Activated CD8-positive, alpha-beta memory T cell treated with anti-CD3 and anti-CD28 coated beads for 24 hours (primary cell): ENCODE measurements at regions not wholly inside any gene's neighbourhood (a gene's known extent, or its start where the extent isn't known, plus 50 kb on each side); places are given as distances from the start of the nearest gene placed in this dataset.

ENCODE experiments used
- DNase-seq: peaks from one replicate; pipeline ENCODE4 v3.0.0-alpha.2; 2020

DNA sequence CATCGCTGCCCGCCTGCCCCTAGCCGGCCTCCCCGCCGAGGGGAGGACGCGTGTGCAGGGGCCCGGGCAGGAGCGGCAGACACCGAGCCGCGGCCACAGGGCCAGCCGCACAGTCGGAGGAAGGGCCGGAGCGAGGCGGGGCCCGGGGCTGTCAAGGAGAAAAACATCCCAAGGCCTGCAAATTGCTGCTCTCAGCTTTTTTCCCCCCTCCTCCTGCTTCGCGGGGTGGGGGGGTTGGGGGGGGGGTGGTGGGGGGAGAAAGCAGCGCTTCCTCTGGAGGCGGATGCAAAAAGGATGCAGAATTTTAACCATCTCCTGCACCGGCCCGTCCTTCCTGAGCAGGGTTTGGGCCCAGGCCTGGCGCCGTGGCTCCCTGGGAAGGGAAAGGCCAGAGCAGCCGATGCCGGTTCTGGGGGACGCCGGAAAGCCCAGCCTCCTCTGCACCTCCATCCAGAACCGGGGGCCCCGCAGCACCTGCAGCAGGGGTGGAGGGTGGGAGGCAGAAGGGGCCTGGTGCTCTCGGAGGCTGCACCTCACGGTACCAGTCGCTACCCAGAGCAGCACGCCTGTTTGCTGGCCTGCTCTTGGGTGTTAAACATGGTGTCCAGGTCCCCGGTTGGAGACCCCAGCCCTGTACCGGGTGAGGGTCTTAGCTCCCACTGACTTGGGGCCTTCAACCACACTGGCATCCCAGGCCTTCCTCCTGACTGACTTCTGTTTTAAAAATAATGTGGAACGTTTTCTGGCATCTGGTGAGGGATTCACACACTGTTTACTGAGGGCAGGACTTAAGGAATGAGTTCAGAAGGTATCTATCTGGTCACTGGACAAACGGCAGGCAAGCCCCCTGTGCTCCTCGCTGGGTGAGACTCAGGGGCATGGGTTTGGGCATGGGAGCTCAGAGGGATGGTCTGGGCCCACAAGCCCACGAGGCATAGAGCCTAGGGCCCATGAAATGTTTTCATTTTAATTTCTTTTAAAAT lies 77.4 kb upstream of the WNT7B start:
- DNase-seq: peak; percentile 76

DNA sequence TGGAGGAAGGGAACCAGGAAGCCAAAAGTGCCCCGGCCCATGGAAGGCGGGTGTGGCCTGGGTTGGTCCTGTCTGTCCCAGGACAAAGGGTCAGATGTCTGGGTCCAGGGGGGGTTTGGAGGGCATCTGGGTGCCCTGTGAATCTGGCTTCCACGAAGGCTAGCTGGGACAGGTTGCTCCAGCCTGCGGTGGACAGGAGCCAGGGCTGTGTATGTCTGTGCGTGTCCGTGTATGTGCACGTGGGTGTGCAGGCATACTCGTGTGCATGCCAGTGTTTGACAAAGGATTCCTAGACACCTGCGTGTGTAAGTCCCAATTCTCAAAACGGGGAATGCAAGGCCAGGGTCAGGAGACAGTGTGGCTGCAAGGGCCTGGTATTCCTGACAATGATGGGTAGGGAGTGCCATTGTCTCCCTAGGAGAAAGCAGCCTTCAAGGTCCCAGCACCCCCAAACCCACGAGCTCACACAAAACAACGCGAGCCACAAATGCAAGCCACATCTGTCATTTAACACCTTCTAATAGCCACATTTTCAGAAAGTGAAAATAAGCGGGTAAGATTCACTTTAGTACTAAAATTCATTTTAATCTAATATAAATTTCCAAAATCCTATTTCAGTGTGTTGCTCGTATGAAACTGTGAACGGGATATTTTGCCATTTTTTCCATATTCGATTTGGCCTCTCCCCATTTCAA lies 78.4 kb upstream of the WNT7B start:
- no peak for DNase-seq

DNA sequence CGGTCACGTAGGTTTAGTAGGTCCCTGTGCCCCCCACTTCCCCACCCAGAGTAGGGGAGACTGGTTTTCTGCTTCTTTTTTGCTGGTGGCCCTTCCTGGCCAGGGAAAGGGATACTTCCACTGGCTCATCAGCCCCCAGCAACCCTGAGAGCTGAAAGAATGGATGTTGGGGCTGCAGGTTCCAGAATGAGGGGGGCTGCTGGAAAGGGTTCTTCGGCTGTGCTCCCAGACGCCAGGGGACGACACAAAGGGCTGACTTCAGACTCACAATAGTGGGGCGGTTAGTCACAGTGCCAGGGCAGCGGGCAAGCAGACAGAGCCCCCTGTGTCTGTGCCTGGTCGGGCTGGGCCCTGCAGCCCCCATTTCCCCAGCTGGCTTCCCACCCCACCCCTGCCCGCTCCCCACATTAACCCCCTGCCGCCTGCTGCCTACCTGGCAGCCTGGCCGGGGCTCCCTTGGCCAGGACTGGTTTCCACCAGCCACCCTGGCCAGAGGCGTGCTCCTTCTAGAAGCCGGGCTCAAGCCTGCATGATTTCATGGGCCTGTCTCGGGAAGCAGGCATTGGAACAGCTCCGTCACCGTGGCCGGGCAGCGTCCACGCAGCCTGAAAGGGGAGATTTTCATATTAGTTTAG lies 79.1 kb upstream of the WNT7B start:
- no peak for DNase-seq

DNA sequence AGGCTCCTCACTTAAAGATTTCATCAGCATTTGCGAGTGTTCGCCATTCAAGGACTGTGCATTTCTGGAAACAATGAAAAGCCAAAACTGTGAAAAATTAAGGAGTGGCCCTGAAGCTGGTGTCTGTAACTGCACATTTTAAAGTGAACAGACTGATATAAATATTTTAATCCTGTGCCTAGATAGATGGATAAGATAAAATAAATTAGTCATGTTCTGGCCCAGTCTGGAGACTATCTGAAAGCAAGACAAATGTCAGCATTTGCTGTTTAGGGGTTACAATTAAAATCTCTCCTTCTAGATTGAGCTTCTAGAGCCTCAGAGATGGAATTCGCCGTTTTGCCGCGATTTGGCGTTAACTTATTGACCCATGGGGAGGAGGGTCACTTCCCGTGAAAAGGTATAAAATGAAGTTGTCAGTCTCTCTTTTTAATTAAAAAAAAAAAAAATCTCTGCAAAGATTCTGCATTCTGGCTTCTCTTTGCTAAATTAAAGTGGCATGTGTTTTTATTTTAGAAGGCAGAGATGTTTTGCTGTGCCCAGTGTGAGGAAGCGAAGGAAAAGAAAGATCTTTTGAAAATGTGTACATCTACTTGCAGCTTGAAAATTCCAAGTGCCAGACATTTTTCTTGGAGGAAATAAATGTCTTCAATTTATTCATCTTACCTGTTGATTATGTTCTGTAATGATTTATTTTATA lies 79.7 kb upstream of the WNT7B start:
- no peak for DNase-seq

DNA sequence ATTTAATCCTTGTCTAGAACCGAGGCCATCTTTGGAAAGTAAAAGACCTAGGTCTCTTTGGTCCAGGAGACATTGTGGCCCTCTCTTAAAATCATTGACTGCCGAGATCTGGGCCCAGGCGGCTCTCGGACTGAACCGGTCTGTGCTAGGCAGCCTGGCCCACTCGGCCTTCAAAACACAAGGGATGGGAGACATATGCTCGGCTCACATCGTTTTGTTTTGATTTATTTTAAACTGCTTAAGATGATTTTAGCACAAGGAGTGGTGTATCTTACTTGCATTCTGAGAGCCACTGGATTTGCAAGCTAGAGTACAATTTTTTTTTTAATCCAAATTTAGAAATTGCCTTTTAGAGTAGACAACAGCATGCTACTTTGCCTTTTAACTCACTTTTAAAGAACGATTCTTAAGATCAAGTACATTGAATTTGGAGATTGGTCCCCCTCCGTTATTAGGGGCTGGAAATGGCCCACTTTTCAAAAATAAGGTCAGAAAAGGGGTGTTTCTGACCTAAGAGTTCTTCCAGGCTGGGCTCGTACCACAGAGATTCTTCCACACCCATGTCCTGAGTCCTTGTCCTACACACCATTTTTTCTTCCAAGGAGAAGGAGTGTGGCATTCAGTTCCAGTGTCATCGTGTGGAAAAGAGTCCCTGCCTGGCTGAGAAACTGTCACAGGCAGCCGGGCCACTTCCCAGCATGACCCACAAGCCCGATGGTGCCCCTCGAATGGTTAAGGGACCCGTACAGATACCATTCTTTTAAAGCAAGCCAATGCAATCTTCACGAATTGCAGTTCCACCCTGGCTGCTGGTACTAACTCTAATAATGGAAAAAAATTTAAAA lies 80.5 kb upstream of the WNT7B start:
- DNase-seq: peak; percentile 15

DNA sequence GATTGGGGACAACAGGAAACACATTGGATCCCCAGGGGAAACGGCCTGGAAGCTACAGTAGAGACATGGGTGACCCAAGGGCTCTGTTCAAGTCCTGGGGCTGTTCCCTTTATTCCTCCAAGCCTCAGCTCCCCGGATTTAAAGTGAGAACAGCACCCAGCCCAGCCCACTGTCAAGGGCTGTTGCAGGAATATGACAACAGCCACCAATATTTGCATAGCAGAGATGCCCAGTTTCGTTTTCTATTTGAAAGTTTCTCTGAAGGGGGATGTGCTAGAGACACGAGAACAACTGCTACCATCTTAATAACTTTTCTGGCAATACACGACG lies 81.1 kb upstream of the WNT7B start:
- DNase-seq: peak; percentile 56

GRCh38 chr22:46058591-46059519 lies 81.9 kb upstream of the WNT7B start:
- peak; percentile 54 for DNase-seq

- no peak for DNase-seq
Observed at GRCh38 chr22:46060292-46061123, 83.5 kb upstream of the WNT7B start.

DNA sequence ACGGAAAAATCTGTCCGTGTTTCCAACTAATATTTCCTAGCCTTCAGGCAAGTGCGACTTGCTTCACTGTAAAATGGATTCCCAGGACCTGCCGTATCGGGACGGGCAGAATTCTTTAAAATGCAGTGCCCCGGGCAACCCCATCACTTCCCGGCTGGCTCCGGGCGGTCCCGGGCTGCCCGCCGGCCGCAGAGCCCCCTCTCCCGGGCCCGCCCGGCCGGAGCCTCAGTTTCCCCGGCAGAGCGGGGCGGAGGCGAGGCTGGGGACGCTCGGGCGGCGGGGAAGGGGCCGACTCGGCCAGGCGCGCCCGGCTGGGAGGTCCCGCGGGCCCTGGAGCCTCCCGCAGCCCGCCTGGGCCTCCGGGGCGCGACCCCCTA lies 84.2 kb upstream of the WNT7B start:
- no peak for DNase-seq

DNA sequence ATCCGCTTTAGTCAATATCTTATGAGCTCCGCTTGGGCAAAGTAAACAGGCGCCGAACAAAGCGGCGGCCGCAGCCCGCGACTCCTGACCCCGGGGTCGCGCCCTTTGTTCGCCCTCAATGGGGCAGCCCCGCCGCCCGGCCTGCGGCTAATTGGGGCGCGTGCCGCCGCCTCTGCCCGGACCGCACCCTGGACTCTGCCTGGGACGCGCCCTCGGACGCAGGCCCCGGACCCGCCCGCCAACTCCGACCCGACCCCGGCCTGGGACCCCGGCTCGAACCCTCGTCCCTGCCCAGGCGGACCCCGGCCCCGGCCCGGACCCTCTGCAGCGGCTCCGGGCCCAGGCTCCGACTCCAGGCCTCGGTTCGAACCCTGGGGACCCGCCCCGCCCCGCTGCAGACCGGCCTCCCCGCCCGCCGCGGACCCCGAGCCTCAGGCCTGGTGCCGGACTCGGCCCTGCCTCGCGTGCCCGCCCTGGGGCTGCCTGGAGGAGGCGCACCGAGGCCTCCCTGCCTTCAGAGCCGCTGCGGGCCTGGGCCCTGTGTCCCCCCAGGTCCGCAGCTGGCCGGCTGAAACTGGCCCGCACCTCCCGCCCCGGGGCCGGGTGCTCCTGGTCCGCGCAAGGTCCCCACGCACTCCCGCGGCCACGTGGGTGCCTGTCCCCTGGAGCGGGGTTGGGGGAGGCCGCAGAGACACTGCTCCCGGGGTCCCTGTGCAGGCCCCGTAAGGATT lies 84.7 kb upstream of the WNT7B start:
- no peak for DNase-seq

DNA sequence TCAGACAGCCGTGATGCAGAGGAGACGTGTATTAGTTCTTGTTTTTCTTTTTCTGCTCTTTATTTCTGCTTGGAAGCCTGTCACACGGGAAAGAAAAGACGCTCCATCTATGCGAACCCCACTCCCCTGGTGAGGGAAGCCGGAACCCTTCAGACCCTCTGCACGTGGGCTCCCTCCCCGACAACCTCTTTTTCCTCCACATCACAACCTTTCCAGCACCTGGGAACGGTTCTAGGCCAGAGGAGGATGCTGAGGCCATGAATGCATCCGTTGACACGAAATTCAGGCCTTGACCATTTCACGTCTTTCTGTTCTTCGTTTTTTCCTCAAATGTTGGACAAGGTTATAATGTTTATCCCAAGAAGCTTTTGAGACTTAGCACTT lies 85.3 kb upstream of the WNT7B start:
- no peak for DNase-seq

- no peak for DNase-seq
Observed at GRCh38 chr22:46062971-46063631, 86.1 kb upstream of the WNT7B start.

- no peak for DNase-seq
Observed at GRCh38 chr22:46063846-46064227, 86.5 kb upstream of the PPARA start.

GRCh38 chr22:46064228-46064965 lies 85.9 kb upstream of the PPARA start:
- DNase-seq: no peak

GRCh38 chr22:46064966-46065666 lies 85.2 kb upstream of the PPARA start:
- no peak for DNase-seq

DNA sequence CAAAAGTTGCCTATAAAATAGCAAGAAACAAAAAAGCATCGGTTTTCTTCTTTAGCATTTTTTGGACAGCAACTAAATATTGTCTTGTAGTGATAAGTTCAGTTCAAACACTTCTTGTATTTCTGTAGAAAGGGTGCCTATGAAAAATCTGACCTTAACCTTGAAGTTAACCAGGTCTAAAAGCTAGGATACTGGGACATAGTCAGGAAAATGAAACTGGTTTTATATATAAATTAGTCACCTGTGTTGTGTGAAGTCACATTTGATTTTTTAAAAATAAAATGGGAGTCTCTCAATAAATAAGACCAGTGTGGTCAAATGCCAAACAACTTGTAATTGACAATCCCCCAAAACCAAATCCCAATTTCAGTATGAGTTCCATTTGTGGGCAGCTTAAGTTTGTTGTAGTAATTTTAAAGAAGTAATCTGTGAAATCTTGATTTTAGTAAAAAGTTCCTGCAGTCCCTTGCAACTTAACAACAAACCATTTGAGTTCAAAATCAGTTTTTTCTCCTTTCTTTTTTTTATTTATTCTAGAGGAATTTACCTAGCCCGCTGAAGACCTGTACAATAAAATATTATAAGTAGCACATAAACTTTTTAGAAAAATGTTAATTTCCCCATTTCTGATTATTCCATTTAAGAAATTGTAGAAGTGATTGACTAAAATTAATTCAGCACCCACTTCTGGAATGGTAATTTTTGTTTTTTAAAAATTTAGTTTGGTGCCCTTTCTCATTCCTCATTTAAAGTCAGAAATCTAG lies 84.5 kb upstream of the PPARA start:
- DNase-seq: no peak

- DNase-seq: no peak
Observed at GRCh38 chr22:46066691-46067090, 83.6 kb upstream of the PPARA start.
